ENCODE measurements at regions not wholly inside any gene's neighbourhood (a gene's known extent, or its start where the extent isn't known, plus 50 kb on each side); places are given as distances from the start of the nearest gene placed in this dataset.
"Not testable (repeated sequence)": the region's sequence is repeated elsewhere in the genome, so short reads cannot be mapped to it uniquely, and the experiment has no call there.

DNA sequence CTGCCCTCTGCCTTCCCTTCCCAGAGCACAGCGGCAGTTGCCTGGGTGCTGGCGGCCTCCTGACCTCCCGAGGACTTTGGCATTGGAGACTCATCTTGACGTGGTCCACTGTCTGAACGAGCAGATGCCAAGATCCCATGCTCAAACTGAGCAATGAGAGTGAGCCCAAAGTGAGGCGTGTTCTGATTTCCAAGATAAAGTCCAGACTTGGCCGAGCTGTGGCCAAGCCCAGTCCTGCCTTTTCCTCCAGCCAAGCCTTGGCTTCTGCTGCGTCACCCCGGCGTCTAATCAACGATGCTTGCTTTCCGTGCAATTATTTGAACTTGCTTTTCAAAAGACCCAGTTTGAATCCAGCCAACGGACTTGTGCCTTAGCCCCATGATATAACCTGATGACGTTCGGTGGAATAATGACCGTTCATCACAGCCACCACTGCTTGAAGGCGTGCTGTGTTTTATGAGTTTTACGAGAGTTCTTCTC, 179.2 kb downstream of the IRF8 start:
- TF ChIP-seq POLR2A (IDR thresholded peaks at IDR 0.05; ENCODE audit: low read depth, low read length), result no peak
- no peak for DNase-seq (ENCODE audit: insufficient read length, low spot score)
- no peak for FAIRE-seq

DNA sequence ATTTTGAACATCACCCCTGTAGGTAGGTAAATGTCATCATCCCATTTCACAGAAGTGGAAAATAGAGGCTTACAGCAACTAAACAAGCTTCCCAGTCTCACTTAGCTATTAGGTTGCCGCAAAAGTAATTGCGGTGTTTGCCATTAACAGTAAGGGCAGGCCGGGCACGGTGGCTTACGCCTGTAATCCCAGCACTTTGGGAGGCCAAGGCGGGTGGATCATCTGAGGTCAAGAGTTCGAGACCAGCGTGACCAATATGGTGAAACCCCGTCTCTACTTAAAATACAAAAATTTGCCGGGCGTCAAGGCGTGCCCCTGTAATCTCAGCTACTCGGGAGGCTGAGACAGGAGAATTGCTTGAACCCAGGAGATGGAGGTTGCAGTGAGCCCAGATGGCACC, 179.7 kb downstream of the IRF8 start:
- DNase-seq (ENCODE audit: insufficient read length, low spot score); FAIRE-seq: not testable (repeated sequence)

DNA sequence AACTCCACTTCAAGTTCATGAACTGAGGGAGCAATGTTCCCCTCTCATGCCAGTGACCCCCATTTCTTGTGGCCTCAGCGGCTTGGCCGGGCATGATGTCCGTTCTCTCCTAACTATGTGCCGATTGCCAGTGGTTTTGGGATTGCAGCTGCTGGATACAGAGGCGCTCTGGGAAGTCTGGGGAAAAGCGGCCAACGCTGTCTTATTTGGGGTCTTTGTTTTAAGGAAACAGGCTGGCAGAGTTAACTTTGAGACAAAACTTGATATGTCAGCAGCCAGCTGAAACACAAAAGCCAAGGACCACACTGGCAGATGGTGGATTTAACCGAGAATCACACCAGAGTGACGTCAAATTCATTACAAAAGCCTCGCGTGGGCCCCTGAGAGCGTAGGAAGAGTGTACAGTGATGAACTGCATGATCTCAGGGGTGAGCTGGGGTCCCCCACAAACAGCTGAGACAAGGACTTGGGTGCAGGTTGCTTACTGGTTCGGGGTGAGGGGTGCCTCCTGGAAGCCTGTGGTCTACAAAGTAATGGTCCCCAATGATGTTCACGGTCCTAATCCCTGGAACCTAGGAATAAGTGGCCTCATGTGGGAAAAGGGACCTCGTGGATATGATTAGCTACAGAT, 180.4 kb downstream of the IRF8 start:
- TF ChIP-seq POLR2A (IDR thresholded peaks at IDR 0.05; ENCODE audit: low read depth, low read length), result no peak
- FAIRE-seq, result no peak
- no peak for DNase-seq (ENCODE audit: insufficient read length, low spot score)

DNA sequence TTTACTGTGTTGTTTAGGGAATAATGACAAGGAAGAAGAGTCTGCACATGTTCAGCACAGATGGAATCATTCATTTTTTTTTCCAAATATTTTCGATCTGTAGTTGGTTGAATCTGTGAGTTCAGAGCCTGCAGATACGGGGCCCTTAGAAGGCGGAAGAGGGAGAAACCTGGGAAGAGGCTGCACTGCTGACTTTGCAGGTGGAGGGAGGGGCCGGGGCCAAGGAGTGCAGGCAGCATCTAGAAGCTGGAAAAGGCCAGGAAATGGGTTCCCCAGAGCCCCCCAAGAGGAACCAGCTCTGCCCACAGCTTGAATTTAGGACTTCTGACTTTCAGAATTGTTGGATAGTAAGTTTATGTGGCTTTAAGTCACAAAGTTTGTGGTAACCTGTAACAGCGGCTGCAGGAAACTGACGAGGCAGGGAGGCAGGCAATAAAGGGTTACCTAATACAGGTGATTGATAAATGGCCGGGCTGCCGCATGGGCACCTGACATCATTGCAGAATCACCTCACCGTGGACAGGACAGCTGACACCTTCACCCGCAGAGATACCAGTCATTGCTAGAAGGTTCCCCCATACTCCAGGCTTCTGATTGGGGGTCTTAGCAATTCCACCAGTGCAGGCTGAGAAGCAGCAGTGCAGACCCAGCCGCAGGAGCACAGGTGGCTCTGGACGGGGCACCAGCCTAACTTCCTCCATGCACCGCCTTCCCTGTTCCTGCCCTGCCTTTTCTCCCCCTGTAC, 181.3 kb downstream of the IRF8 start:
- no peak for FAIRE-seq
- TF ChIP-seq POLR2A (IDR thresholded peaks at IDR 0.05; ENCODE audit: low read depth, low read length), result no peak
- no peak for DNase-seq (ENCODE audit: insufficient read length, low spot score)

DNA sequence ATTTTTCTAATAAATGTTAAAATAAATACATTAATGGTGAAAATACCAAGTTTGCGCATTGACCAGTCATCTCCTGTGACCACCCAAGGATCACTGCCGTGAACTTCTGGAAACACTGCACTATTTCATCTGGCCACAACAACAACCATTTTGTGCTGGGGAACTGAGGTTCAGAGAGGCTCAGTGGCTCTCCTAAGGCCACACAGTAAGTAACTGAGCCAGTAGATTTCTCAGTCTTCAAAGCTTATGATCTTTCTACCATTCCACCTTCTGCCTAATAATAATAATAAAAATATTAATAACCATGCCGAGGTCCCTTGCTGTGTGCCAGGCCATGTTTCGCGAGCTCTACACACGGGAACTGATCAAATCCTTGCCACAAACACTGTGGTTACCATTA, 182.0 kb downstream of the IRF8 start:
- FAIRE-seq, result no peak
- DNase-seq (ENCODE audit: insufficient read length, low spot score), result no peak
- no peak for TF ChIP-seq POLR2A (IDR thresholded peaks at IDR 0.05; ENCODE audit: low read depth, low read length)

DNA sequence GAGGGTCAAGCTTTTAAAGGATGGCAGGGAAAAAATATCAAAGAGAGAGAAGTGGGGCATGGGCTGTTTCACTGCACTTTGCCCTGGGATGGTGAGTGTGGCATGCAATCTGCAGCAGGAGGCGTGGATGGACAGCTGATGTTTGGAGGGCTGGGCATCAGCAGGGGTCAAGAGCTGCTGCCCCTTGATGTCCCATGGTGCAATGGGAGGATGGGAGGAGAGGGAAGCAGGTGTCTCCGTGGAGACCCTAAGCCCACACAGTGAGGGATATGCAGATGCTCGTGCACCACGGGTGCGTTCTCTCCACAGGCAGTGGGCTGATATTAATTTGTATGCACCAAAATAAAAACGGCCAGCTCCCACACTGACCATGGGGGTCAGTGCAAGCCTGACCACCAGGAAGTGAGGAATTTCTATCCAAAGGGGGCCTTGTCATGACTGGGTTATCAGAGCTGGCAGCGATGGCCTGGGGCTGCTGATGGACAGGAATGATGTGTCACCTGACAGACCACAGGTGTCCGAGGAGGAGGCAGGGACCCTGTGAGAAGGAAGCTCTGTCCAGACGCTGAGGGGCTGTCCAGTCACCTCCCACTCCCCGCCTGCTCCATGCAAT, 183.6 kb downstream of the IRF8 start:
- FAIRE-seq (no peak), DNase-seq (ENCODE audit: insufficient read length, low spot score) (no peak)
- TF ChIP-seq POLR2A (IDR thresholded peaks at IDR 0.05; ENCODE audit: low read depth, low read length), result no peak

DNA sequence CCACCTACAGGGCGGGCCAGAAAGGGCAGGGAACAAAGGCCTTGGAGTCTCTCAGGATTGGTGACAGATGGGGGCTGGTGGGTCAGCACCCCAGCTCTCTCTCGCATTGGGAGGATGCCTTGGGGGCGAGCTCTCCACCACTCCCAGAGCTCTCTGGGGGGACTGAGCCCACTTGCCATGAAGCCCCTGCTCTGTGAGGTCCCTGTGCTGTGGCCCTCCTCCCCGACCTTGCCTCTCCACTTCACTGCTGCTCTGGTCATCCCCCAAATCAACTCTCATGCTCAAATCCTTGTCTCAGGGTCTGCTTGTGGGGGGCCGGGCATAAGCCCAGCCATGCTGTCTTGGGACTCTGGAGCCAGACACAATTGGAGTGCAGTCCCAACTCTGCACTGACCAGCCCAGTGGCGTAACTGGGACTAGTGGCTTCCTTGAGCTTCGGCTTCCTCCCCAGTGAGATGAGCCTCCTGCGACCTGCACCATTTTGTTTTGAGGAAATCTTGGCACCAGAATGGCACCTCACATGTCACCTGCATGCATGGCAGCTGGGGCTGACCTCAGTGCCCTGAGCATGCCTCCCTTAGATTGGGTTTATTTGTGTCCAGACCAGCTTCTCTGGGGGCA, 184.5 kb downstream of the IRF8 start:
- FAIRE-seq (no peak), DNase-seq (ENCODE audit: insufficient read length, low spot score) (no peak)
- no peak for TF ChIP-seq POLR2A (IDR thresholded peaks at IDR 0.05; ENCODE audit: low read depth, low read length)

DNA sequence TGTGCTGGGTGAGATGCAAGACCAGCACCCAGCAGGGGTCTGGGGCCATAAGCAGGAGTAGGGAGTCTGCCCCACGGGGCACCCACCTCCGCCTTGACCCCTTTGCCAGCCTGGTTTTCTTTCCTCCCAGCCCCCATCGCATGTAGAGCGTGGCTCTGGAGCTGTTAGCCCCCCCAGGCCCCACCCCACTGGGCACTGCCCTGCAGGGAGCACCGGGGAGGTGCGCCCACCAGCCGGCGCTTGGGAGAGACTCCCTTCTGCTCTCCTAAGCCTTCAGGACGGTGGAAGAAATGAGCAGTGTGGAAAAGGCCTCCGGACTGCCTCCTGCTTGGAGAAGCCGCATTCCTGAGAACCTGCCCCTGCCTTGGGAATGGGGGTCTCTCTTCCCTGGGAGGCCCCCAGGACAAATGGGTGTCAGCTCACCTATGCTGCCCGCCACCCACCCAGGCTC, 186.2 kb downstream of the IRF8 start:
- no peak for DNase-seq (ENCODE audit: insufficient read length, low spot score)
- no peak for FAIRE-seq
- no peak for TF ChIP-seq POLR2A (IDR thresholded peaks at IDR 0.05; ENCODE audit: low read depth, low read length)

DNA sequence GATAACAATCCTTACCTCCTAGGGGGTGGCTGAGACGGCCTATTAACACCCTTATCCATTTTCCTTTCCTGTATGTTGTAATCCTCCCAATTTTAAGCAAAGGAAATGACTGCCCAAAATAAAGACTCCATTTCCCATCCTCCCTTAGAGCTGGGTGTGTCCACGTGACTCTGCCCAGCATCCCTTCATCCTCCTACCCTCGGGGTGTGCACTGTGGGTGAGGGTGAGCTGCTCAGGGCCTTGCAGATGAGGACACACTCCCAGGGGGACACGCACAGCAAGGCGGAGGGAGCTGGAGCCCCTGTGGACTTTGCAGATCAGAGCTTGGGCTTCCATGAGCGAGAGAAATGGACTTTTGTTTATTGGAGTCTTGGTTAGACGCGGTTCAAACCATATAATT, 186.8 kb downstream of the IRF8 start:
- FAIRE-seq (no peak), DNase-seq (ENCODE audit: insufficient read length, low spot score) (no peak)
- no peak for TF ChIP-seq POLR2A (IDR thresholded peaks at IDR 0.05; ENCODE audit: low read depth, low read length)

DNA sequence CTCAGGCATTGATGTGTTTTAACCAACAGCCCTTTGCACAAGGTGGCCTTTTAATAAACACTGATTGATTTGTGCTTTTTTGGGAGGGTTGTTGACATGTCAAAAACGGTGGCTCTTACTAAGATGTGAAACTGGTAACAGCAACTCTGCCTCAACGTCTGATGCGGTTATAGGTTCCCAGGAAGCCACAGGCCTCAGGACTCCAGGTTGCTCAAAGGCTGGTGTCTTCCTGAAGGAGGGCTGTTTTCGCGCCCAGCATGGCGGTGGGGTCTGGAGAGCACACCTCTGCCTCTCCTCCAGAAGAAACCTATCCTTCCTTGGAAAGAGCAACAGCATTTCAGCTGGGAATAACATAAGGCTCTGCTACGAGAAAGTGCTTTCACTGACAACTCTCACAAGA, 187.5 kb downstream of the IRF8 start:
- DNase-seq (ENCODE audit: insufficient read length, low spot score) (no peak), FAIRE-seq (no peak)
- no peak for TF ChIP-seq POLR2A (IDR thresholded peaks at IDR 0.05; ENCODE audit: low read depth, low read length)

DNA sequence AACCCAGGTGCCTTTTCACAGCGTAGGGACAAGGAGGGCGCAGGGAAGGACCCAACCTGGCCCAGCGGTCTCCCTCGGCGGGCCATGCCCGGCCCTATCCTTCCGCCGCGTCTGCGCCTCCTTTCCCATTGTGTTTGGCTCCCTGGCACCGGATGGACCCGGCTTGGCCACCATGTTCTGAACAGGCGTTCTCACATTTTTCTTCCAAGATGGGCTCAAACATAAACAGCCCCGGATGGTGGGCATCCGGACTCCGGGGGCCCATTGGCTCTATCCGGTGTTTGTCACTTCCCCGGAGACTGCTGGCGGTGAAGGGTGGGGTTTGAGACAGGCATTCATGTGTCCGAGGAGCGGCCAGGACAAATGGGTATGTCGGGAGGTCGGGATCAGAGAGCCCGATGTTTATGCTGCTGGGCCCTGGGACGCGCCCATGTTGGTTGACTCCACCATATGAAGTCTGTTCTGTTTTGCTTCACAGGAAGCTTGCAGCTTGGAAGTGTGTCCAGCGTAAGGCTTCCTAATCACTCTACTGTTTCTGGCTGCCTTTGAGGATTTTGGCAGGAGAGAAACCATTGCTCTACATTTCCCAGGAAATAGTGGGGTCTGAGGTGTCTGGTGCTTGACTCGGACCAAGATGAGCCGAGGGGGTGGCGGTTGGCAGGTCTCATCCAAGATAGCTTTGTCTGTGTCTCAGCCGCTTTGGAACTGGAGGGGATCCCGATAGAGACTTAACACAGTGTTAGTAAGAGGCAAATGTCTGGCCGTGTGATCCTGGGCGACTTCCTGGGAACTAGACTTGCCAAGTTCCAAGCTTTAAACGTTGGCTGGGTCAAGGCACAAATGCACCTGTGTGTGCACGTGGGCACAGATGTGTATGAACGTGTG, 188.3 kb downstream of the IRF8 start:
- TF ChIP-seq POLR2A (IDR thresholded peaks at IDR 0.05; ENCODE audit: low read depth, low read length), result no peak
- FAIRE-seq, result no peak
- no peak for DNase-seq (ENCODE audit: insufficient read length, low spot score)

DNA sequence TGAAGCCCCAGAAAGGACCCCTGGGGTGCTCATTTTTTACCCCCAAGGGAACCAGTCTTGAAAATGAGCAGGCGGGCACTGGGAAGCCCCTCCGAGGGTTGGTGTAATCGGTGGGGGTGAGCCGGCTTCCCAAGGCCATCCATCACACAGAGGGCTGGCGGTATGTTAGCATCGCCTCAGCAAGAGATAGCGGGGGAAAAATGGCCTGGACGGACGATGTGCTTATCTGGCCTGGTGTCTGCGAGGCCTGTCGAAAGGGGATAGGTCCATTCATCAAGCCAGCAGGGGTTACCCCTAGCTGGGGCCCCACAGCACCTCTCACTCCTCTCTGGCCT, 188.9 kb downstream of the IRF8 start:
- DNase-seq (ENCODE audit: insufficient read length, low spot score) (no peak), FAIRE-seq (no peak)
- TF ChIP-seq POLR2A (IDR thresholded peaks at IDR 0.05; ENCODE audit: low read depth, low read length), result no peak

DNA sequence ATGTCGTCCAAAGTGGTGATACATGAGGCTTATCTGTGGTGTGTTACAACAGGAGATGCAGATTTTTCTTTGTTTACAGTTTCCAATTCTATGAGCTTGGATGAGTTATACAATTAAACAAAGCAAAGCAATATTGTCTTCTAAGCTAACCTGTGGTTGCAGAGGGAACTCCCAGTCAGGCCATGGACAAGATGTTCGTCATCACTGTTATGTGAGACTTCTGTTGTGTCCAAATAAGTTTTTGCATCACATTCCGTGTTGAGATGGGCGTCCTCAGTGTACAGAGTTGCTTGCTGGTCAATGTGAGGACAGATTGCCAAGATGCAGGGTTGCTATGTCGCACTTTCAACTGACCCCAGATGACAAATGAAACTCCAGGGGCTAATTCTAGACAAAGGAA, 189.3 kb downstream of the IRF8 start:
- TF ChIP-seq POLR2A (IDR thresholded peaks at IDR 0.05; ENCODE audit: low read depth, low read length), result no peak
- DNase-seq (ENCODE audit: insufficient read length, low spot score) (no peak), FAIRE-seq (no peak)

DNA sequence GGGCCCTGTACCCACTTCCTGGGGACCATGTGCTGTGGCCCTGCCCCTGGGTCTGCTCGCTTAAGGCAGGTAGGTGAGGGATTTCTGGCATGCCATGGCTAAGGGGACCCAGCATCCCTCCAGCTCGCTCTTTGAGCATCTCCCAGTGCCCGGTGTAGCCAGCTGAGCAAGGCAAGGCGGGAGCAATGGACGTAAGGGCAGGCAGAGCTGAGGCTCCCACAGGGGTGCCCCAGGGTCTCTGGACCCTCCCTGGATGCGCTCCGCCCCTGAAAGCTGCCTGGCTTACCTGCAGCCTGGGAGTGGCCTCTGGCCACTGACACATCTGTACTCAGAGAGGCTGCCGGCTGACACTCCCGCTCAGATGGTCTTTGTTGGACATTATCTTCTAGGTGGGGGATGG, 189.9 kb downstream of the IRF8 start:
- DNase-seq (ENCODE audit: insufficient read length, low spot score), result no peak
- no peak for FAIRE-seq
- no peak for TF ChIP-seq POLR2A (IDR thresholded peaks at IDR 0.05; ENCODE audit: low read depth, low read length)

Data from H54 (cell line).